IPS-20b (cell line): ENCODE measurements at regions not wholly inside any gene's neighbourhood (a gene's known extent, or its start where the extent isn't known, plus 50 kb on each side); places are given as distances from the start of the nearest gene placed in this dataset.

Experiments
- H3K27ac ChIP-seq: one replicate; pipeline ENCODE4 v1.5.1; 2013; ENCODE audit warnings: low read length
- H3K27me3 ChIP-seq: 2 replicates; pipeline ENCODE4 v1.6.1; 2013; ENCODE audit warnings: mild to moderate bottlenecking, low read length, inconsistent platforms; ENCODE audit not compliant: insufficient read depth
- H3K36me3 ChIP-seq: 2 replicates; pipeline ENCODE4 v1.6.1; 2013; ENCODE audit warnings: low read depth, mild to moderate bottlenecking, inconsistent platforms, low read length, moderate library complexity; ENCODE audit not compliant: insufficient read depth
- H3K4me1 ChIP-seq: 2 replicates; pipeline ENCODE4 v1.6.1; 2013; ENCODE audit warnings: mild to moderate bottlenecking, control low read depth, inconsistent platforms, low read length, moderate library complexity; ENCODE audit not compliant: insufficient read depth
- H3K4me3 ChIP-seq: 2 replicates; pipeline ENCODE4 v1.5.1; 2013; ENCODE audit warnings: mild to moderate bottlenecking, low read length, inconsistent platforms
- H3K9ac ChIP-seq: 2 replicates; pipeline ENCODE4 v1.6.1; 2013; ENCODE audit warnings: low read depth, mild to moderate bottlenecking, inconsistent platforms, low read length, moderate library complexity
- H3K9me3 ChIP-seq: 2 replicates; pipeline ENCODE4 v1.6.1; 2013; ENCODE audit warnings: mild to moderate bottlenecking, low read depth, low read length, inconsistent platforms; ENCODE audit not compliant: insufficient read depth

DNA sequence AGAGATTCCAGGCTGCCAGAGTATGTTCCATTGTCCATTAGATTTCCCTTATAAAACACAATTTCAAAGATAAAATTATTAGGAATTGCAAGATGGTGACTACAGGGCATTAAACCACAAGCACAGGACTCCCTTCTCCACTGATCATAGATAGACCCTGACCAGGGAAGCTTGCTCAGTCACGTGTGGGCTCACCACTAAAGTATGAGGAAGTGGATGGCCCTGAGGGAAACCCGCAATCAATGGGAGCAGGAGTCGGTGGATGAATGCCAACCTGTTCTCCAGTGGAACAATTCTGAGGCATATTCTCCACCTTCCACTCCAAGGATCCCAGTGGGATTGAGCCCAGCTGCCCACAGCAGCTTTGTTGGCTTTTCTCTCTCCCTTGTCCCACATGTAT is 515.7 kb downstream of the BCOR start:
- no peak overlapping the region for H3K9ac ChIP-seq
- no peaks in the 10 kb centered on the region for H3K9me3 ChIP-seq
- H3K27me3 ChIP-seq, result no peaks in the 10 kb centered on the region
- no peaks in the 10 kb centered on the region; the same call in 1 of the 2 replicates for H3K4me1 ChIP-seq
- H3K27ac ChIP-seq, result no peak overlapping the region
- H3K36me3 ChIP-seq, result no peaks in the 10 kb centered on the region
- H3K4me3 ChIP-seq, result no peak overlapping the region

- no peaks in the 10 kb centered on the region for H3K36me3 ChIP-seq
- H3K27me3 ChIP-seq, result no peaks in the 10 kb centered on the region
- H3K4me3 ChIP-seq, result no peak overlapping the region
- no peak overlapping the region for H3K9ac ChIP-seq
- H3K4me1 ChIP-seq, result no peaks in the 10 kb centered on the region; the same call in 1 of the 2 replicates
- H3K9me3 ChIP-seq, result no peaks in the 10 kb centered on the region
- no peak overlapping the region for H3K27ac ChIP-seq
These were observed 514.8 kb downstream of the BCOR start for GRCh38 chrX:39582976-39583375.

DNA sequence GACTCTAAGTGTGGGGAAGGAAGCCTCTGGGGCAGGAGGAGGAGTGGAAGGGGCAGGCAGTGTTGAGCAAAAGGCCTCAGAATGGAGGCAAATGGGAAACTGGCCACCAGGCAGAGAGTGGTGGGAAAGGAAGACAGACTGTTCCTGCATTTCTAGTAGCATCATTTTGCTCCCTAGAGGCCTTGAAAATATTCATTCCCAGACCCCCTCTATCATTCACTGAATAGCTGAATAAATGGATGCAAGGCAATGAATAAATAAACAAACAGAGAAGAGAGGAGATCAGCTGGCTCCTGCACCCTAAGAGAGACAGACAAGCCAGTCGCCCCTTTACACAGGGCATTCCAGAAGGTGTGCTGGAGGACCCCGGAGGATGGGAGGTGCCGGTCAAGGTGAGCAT is 511.9 kb downstream of the BCOR start:
- H3K9ac ChIP-seq, result no peak overlapping the region
- H3K9me3 ChIP-seq, result no peaks in the 10 kb centered on the region
- no peaks in the 10 kb centered on the region; the same call in 1 of the 2 replicates for H3K4me1 ChIP-seq
- no peak overlapping the region for H3K4me3 ChIP-seq
- H3K36me3 ChIP-seq, result no peaks in the 10 kb centered on the region
- no peaks in the 10 kb centered on the region for H3K27me3 ChIP-seq
- H3K27ac ChIP-seq, result no peak overlapping the region

- H3K9ac ChIP-seq, result no peak overlapping the region
- no peak overlapping the region for H3K4me3 ChIP-seq
- H3K27me3 ChIP-seq, result no peaks in the 10 kb centered on the region
- H3K4me1 ChIP-seq, result no peaks in the 10 kb centered on the region; the same call in 1 of the 2 replicates
- H3K9me3 ChIP-seq, result no peaks in the 10 kb centered on the region
- no peak overlapping the region for H3K27ac ChIP-seq
- no peaks in the 10 kb centered on the region for H3K36me3 ChIP-seq
These were observed 511.4 kb downstream of the BCOR start for GRCh38 chrX:39586359-39586758.

DNA sequence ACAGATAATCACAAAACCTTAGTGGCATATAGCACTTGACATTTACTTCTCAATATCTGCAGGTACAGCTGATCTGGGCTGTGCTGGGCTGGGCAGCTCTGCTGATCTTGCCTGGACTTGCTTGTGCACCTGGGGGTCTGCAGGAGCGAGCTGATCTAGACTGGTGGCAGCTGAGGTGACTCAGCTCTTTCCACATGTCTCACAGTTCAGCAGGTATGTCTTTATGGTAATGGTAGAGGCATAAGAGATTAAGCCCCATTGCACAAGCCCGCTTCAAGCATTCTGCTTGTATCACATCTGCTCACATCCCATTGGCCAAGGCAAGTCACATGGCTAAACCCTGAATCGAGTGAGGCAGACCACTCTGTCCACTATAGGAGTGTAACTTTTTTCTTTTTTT is 506.7 kb downstream of the BCOR start:
- Histone ChIP-seq H3K27ac (no peak overlapping the region), H3K4me3 (no peak overlapping the region), H3K4me1 (no peaks in the 10 kb centered on the region), H3K36me3 (no peaks in the 10 kb centered on the region), H3K27me3 (no peaks in the 10 kb centered on the region), H3K9ac (no peak overlapping the region), H3K9me3 (no peaks in the 10 kb centered on the region)

DNA sequence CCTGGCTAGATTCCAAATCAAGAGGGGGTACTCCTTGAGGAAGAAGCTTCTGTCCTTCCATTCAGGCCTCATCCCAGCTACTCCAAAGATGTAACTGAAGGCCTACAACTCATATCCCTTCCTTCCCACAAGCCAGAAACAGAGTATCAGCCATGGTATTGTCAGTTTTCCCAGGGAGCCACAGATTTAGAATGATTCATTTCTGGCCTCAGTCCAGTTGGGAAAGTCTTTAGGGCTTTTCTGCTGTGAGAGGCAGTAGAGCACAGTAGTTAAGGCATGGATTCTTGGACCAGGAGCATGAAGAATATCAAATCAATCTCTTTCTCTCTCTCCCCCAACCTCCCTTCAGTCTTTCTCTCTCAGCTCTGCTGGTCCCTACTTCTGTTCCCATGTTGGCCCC is 505.0 kb downstream of the BCOR start:
- Histone ChIP-seq H3K36me3 (no peaks in the 10 kb centered on the region), H3K4me3 (no peak overlapping the region), H3K27ac (no peak overlapping the region), H3K9ac (no peak overlapping the region), H3K27me3 (no peaks in the 10 kb centered on the region), H3K9me3 (no peaks in the 10 kb centered on the region), H3K4me1 (no peaks in the 10 kb centered on the region)

- Histone ChIP-seq H3K9me3 (no peaks in the 10 kb centered on the region), H3K36me3 (no peaks in the 10 kb centered on the region), H3K9ac (no peak overlapping the region), H3K4me3 (no peak overlapping the region), H3K27ac (no peak overlapping the region), H3K4me1 (no peaks in the 10 kb centered on the region), H3K27me3 (no peaks in the 10 kb centered on the region)
These were observed 501.8 kb downstream of the BCOR start for GRCh38 chrX:39595977-39596376.

GRCh38 chrX:39596437-39596836 is 501.3 kb downstream of the BCOR start:
- Histone ChIP-seq H3K9me3 (no peaks in the 10 kb centered on the region), H3K9ac (no peak overlapping the region), H3K4me3 (no peak overlapping the region), H3K36me3 (no peaks in the 10 kb centered on the region), H3K27ac (no peak overlapping the region), H3K27me3 (no peaks in the 10 kb centered on the region), H3K4me1 (no peaks in the 10 kb centered on the region)

DNA sequence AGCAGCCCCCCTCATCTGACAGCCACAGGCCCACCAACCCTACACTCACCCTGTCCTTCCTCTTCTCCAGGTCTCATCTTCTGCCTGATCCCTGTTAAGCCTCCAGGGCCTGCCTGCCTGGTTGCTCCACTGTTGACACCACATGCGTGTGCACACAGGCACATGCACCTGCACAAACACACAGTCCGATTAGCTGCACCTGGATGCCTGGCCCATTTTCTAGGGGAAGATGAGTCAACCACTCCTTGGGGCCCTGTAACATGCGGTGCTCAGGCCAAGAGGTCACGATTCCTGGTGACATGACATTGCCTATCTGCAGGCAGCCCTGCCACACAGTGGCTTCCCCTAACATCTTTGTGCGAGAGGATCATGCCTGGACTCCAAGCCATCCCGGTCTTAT is 498.4 kb downstream of the BCOR start:
- Histone ChIP-seq H3K27me3 (no peaks in the 10 kb centered on the region), H3K36me3 (no peaks in the 10 kb centered on the region), H3K9me3 (no peaks in the 10 kb centered on the region), H3K4me3 (no peak overlapping the region), H3K9ac (no peak overlapping the region), H3K27ac (no peak overlapping the region), H3K4me1 (no peaks in the 10 kb centered on the region; the same call in 1 of the 2 replicates)

DNA sequence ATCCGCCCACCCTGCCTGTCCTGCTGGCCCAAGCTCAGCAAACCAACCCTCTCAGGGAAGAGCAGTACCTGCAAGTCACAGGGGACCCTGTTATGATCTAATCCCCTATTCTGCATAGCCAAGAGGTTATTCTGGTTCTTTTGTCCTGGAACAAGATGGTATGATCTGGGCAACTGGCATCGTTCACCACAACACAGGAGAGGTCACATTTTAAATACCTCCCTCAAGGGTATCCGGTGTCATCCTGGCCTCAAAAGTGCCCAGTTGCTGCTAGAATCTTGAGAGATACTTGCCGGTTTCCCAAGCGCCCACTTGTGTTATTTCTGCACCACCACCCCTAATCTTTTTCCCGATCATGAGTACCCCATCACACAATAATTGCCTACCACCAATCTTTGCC is 497.5 kb downstream of the BCOR start:
- Histone ChIP-seq H3K27ac (no peak overlapping the region), H3K4me1 (no peaks in the 10 kb centered on the region; the same call in 1 of the 2 replicates), H3K9ac (no peak overlapping the region), H3K9me3 (no peaks in the 10 kb centered on the region), H3K36me3 (no peaks in the 10 kb centered on the region), H3K4me3 (no peak overlapping the region), H3K27me3 (no peaks in the 10 kb centered on the region)

GRCh38 chrX:39601231-39602177 is 496.3 kb downstream of the BCOR start:
- no peak overlapping the region for H3K27ac ChIP-seq
- no peaks in the 10 kb centered on the region; the same call in 1 of the 2 replicates for H3K4me1 ChIP-seq
- no peaks in the 10 kb centered on the region for H3K27me3 ChIP-seq
- no peaks in the 10 kb centered on the region for H3K36me3 ChIP-seq
- H3K9ac ChIP-seq, result no peak overlapping the region
- H3K9me3 ChIP-seq, result no peaks in the 10 kb centered on the region
- no peak overlapping the region for H3K4me3 ChIP-seq

DNA sequence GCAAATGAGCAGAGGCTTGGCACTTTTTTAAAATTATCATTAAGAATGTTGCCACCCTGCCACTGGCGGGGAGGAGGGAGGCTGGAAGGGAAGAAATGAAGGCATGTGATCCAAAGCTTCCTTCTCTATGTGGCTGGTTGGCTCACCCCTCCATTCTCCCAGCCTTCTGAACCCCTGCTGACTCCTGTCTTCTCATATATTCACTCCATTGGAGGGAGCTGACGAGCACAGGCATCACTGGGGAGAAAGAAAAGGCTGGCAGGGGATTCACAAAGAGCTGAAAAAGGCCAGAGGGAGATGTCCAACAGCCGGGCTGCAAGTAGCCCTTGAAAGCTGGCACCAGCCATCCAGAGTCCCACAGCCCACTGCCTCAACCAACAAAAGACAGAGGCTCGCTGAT is 495.6 kb downstream of the BCOR start:
- Histone ChIP-seq H3K4me1 (no peaks in the 10 kb centered on the region; the same call in 1 of the 2 replicates), H3K36me3 (no peaks in the 10 kb centered on the region), H3K9ac (no peak overlapping the region), H3K9me3 (no peaks in the 10 kb centered on the region), H3K4me3 (no peak overlapping the region), H3K27ac (no peak overlapping the region), H3K27me3 (no peaks in the 10 kb centered on the region)
